T follicular helper cell (primary cell): ENCODE measurements at regions not wholly inside any gene's neighbourhood (a gene's known extent, or its start where the extent isn't known, plus 50 kb on each side); places are given as distances from the start of the nearest gene placed in this dataset.

Source experiments
- DNase-seq: peaks from one replicate; pipeline ENCODE4 v3.0.0-alpha.2; 2020; ENCODE audit warnings: low read depth

DNA sequence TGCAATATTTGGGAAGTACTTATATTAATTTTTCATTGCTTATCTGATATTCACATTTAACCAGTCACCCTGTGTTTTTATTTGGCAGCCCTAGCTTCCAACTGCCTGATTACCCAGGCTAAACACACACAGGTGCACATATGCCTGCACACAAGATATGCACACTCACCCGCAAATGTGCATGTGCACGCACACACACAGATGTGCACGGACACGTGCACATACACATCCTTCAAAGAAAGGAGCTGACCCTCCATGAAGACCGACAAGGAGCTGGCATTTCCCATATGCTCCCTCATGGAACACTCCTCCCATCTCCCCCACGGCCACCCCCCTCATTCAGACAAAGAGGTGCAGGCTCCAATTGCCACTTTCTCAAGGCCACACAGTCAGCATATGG is 242.2 kb downstream of the ENGASE start:
- DNase-seq = no peak

DNA sequence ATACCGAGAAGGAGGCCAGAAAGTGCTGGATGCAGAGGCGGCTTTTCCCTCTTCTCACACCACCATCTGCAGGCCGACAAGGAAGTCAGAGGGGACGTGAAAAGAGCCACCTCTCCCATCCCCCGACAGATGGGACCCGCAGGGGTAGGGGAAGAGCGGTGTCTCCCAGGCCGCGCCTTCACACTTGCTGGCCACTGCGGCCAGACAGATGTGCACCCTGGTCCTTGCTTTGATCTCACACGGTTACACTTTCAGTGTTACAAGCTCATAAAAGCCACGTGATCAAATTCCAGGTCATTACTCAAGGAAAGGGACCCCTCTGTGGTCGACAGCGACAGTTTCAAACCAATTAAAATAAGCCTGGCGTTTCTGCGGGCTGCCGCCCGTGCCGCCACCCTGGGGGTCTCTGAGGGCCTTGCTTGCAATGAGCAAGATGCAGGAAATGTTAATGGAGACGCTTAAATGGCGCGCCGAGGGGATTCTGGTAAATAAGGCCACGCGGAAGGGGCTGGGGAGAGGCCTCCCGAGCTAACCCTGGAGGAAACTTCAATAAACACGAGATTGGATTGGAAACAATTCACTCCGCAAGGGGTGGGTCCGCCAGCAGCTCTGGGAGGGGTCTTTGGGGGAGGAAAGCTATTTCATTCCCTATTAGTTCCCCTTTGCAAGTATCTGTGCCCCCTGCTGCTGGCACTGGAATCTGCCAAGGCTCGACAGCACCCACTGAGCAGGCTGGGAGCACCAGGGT is 240.9 kb downstream of the ENGASE start:
- DNase-seq = no peak

DNA sequence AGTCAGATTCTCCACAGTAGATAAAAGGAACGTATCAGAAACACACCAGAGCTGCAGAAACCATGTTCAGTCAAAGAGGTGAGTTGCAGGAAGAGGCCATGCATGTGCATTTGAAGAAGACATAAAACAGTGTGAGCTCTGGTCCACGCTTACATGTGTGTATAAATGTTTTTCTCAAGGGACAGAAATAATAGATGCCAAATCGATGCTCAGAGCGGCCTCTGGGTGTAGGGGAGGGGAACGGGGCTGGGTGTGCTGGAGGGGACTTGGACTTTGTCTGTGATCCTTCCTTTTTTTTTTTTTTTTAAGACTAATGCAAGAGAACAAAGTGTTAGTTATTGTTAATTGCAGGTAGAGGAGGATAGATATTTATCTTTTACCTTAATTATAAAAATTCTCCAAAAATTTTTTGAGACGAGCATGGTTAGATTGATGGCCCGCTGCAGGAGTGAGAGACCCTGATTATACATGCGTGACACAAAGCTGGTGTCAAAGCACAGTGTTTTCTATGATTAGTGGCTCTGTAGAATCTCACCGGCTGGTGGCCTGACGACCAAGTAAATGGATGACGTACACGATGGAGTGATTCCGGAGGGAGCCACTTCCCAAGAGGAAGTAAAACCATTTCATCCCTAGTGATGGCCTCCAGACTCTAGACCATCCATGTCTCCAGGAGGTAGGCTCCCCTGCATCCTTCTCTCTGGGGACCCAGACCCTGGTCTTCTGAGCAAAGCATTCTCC is 240.2 kb downstream of the ENGASE start:
- DNase-seq = no peak

DNA sequence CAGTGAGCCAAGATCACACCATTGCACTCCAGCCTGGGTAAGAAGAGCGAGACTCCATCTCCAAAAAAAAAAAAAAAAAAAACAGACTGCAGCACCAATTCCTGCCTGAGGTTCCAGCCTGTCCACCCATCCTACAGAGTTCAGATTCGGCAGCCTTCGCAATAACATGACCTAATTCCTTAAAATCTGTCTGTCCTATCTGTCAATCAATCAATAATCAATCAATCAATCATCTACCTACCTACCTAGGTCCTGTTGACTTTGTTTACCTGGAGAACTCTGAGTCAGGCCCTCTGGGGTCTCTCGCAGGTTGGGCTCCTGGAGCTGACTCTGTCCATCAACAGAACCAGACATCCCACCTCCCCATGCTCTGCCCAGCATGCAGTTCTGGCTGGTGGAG is 236.7 kb downstream of the ENGASE start:
- no peak for DNase-seq

DNA sequence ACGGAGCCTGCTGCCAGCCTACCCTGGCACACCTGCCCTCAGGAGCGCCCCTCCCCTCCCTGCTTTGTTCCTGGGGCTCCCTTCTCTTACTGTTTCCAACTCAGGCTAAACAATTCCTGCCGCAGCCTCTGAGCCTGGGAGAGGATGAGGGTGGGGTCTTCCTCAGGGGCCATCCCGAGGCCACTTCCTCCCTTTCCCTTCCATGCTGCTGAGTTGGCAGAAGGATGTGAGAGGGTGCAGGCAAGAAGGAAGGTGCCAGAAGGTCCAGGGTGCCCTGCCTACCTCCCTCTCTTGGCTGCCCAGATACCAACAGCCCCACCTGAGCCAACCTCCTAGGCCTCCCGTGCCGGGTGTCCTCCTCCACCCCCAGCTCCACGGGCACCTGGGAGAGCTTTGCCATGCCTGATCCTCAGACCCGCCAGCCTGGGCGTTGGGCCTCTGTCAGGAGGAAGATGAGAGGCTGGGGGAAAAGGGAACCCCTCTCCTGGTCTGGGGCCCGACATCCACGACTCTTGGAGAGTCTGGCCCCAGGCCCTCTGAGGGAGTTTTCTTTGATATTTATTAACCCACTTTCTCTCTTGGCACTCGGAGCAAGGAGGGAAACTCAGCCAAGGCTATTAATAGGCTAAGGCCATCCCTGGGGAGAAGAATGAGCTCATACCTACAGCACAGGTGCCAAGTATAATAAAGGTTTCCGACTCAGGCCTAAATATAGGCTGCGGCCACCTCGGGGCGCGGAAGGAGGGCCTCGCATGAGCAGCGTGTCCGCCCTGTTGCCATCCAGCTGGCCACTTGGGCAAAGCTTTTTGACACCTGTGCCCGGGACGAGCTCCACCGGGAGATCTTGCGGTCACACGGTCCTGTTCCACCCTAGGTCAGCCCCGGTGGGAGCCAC is 232.0 kb downstream of the ENGASE start:
- no peak for DNase-seq

DNA sequence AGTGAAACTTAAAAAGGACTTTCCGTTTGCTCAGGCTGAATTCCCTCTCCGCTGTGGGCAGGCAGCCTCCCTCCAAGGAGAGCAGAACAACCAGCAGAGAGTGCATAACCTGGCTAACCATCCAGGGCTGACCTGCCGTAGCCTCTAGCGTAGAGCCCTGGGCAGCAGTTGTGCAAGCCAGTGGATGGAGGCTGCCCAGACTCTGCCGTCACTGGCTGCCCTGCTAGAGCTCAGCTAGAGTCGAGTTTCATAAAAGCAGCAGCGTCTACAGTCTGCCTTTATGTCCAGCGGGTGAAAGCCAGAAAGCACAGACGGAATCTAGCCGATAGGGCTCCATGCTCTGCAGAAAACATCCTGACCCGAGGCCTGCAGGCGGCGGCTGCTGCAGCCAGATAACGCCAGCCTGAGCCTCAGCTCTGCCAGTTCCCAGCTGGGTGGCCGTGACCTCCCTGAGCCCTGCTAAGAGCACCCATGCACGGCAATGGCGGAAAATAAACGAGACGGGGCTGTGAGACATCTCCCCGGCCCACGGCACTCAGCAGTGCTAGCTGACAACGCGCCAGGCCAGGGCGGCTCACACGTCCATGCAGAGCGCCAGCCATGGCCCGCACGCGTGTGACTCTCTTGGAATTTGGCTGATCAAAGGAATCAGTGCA is 231.3 kb downstream of the ENGASE start:
- no peak for DNase-seq

DNA sequence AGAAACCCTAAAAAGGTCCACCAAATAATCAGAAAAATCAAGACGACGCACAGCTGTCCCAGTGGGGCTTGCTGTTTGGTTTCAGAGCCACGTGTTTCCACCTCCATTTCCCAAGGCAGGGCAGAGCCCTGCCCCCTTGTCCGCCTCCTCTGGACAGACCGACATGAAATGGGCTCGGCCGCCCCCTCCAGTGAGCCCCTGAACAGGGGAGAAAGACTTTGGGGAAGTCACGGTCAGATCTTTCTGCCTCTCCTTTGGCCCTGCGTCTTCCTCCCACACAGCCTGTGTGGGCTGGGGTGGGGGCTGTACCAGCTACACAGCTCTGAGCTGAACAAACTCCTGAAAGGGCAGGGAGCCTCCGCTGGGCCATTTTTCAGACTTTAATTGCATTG is 230.7 kb downstream of the ENGASE start:
- no peak for DNase-seq

DNA sequence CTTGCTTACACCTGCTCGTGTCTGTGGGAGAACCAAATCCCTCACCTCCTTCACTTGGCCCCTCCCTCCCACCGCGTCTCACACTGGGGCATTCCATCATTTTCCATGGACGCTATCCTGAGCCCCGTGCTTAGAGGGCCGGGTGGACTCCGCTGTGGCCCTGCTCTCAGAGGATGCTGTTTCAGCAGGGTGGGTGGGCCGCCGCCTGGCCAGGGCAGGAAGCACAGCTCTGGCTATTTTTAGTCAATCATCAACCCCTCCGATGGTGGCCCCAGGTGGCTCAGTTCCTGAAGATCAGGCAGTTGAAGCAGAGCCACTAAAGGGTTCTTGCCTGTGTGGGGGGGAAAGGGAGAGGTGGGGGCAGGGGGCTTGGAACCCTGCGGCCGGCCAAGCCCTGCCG is 230.3 kb downstream of the ENGASE start:
- no peak for DNase-seq

DNA sequence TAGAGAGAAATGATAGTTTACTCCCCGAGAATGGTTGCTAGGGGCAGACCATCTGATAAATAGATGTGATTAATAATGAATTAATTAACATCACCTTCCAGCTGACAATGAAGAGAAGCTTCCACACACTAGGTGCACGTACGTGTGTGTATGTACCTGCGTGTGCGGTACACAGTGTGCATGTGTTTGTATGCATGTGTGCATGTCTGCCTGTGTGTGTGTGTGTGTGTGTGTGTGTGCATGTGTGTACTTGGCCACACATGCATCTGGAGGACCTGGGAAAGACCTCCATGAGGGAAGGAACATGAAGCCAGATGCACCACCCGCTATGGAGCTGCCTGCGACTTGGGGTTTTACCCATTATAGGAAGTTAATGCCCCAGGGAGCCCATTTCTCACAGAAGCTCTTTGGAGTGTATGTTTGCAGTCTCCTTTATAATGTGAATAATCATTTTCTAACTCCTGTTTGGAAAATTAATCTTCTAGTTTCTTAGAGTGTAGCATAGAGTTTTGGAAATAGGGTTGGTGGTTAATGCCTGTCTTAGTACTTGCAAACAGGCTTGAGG is 229.1 kb downstream of the ENGASE start:
- DNase-seq = no peak

DNA sequence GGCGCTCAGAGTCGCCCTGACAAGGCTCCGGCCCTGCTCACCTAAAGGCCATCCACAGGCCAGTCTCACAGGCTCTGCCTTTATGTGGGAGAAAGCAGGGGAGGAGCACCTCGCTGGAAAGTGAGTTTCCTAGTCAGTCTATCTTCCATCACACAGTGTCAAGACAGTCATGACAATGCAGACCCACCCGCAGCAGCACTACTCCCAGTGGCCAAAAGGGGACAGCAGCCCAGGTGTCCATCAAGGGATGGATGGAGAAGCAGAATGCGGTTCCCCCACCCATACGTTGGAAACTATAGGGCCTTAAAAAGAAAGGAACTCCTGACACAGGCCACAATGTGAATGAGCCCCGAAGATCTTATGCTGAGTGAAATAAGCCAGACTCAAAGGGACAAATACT is 226.8 kb downstream of the ENGASE start:
- DNase-seq = no peak

DNA sequence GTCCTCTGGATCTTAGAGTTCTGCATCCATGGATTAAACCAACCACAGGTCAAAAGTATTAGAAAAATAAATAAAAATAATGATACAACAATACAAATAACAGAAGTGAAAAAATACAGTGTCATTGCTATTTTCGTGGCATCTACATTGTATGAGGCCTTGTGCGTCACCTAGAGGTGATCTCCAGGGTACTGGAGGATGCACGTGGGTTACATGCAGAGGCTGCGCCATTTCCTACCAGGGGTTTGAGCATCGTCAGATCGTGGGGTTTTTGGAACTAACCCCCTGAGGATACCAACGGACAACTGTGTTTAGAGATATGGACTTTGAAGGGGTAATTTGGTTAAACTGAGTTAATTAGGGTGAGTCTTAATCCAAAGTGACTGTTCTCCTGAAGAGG is 224.7 kb downstream of the ENGASE start:
- no peak for DNase-seq

DNA sequence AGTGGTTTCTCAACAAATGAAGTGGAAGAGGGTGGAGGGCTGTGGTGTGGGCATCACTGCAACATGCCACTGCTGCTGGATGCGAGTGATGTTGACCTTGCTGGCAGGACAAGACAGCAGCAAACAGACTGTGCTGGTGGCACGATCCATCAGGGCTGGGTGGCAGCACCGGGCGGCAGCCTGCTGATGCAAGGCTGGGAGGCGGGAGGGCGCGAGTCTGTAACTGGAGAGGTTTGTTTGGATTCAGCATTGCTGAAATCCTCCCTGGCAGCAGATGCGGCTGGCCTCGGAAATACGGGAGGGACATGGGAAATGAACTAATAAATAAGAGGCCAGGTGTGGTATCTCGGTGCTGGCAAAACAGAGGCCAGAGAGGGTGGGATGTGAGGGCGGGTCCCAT is 224.2 kb downstream of the ENGASE start:
- no peak for DNase-seq

DNA sequence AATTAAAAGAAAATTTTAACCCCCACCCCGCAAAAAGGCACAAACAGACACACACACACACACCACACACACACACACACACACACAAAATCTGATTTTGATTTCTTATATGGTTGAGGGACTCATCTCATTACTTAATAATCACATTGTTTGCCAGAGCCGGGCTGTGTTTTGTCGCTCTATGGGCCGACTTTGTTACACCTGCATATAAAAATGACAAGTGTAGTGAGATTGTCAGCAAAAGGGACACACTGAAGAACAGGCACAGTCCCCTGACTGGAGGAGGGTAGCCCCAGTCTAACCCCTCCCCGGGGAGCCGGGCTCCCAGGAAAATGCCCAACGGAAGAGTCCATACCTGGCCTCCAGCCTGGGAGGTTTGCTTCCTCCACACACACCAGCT is 221.6 kb downstream of the ENGASE start:
- DNase-seq = no peak

DNA sequence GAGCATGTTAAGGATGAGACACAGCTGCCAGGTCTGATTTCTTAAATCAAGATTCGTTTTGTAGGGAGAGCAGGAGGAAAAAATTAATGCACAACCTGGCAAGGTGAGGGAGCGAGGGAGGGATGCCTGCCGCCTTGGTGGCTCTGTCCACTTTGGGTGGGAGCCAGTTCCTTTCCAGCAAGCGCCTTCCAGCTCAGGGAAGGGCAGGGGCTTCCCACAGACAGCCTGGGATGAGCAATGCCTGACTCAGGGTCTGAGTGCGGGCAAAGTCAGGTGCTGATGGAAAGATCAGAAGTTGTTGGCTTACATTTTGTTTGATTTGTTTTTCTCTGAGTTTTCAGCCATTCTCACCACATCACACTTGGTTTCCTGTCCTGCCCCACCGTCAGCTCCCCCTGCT is 220.7 kb downstream of the ENGASE start:
- no peak for DNase-seq

DNA sequence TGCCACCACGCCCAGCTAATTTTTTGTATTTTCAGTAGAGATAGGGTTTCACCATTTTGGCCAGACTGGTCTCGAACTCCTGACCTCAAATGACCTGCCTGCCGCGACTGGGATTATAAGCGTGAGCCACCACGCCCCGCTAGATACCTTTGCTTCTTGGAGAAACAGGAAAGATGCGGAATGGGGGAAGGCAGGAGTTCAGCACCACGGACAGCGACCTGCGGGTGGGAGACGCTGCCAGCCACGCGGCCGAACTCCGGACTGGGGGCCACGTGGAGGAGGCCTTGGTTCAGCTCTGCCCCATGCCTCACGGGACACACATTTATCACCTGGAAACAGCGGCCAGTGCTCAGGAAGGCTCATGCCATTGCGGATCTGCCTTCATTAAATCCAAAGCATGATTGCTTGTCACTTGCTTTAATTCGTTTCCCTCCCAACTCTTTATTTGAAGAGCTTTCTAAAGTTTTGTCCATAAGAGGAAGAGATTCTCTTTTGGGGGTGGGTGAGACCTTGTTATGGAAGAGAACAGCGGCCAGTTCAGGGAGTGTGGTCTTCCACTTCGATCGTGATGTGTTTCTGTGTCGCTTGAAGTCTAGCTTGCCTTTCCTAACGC is 219.9 kb downstream of the ENGASE start:
- peak; percentile 27 for DNase-seq

DNA sequence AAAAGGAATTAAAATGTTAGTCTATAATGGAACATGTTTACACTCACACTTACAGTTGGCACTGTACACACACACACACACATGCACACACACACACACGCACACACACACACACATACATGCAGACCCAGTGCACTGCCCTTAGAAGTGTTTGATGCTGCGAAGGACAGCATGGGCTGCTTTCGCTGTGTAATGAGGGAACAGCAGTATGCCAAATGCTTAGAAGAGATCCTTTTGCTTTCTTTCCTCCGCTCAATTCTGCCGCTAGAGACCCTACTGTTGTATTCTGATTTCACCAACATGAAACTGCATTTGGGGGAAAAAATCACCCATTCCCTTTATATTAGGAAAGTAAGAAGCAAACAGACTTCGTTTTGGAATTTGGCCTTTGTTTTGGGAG is 217.9 kb downstream of the ENGASE start:
- no peak for DNase-seq

DNA sequence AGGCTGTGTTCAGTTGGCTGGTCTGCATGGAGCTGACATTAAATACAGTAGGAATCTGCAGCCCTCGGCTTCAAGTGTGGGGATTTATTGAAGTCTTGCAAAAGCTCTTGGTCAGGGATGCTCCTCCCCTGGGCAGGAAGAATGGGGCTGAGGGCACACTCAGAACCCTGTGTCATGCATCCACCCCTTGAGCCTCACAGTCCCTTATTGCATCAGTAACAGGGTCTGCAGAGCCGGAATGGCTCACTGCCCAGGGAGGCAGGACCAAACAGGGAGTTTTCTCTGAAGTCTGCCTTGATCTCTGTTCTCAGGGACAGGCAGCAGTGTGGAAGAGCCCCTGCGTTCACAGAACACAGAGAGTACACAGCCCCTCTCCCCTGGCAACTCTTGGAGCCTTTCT is 216.8 kb downstream of the ENGASE start:
- no peak for DNase-seq

DNA sequence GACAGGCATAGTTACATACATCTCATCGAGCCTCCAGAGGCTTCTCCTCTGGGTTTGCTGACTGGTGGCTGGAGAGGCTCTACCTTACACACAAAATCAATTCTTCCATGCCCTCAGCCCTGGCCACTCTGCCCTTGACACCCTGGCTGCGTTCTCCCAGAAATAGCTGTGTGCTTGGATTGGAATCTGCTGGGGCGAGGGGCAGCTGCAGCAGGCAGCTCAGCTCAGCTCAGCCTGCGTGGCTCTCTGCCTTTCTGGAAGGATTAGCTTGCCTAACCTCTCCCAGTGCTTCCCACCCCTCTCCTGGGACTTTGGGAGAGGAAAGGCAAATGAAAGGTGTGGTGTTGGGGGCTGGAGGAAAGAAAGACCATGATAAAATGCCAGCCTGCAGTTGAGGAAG is 216.1 kb downstream of the ENGASE start:
- DNase-seq = no peak

DNA sequence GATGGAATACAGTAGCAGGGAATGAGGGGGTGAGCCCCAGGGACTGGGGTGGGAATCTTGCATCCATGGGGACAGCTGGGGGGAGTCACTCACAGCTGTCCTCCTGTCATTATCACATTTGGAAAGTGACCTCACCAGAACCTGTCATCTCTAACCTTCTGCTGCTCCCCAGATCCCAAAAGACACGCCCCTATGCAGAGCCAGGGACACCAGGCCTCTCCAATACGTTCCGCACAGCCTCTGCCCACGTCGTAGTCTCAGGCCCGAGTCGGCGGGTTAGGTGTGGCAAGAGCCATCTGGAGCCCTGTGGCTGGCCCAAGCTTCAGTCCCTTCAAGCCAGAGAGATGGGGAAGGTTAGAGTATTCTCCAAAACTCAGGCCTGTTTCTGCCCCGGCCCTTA is 214.3 kb downstream of the ENGASE start:
- DNase-seq = no peak

DNA sequence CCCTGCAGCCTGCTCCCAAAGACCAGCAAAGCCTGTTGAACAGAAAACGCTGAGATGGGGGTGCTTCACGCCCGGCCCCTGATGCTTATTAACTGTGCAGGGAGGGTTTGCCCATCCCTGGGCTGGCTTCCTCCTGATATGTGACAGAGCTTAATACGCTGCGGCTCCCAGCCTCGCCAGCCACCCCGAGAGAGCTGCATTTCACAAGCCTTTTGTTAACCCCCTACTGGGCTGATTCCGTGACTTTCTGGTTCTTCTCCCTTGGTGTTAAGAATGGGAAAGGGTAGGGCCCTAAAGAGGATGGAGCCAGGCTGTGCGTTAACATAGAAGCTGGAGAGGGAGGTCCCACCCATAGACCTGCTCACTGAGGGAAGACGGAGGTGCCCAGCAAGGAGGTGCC is 211.8 kb downstream of the ENGASE start:
- DNase-seq = no peak

DNA sequence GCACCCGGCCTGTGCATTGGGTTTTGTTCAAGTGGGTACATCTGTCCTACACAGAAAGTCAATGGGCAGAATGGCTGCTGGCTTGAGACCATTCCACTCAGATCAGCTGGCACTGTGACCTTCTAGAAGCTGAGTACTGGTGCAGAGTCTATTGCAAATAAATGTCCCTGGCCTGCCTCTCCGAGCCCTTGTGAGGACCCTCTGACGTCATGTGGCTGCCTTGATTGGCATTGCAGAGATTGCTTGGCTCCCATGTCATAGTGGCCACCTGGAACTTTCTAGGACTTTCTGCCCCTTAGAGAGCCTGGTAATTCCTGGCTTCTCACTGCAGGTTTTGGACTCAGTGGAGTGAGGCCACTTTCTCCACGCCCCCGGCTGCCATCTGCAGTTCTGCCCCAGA is 211.3 kb downstream of the ENGASE start:
- DNase-seq = no peak
